ENCODE measurements at regions not wholly inside any gene's neighbourhood (a gene's known extent, or its start where the extent isn't known, plus 50 kb on each side); places are given as distances from the start of the nearest gene placed in this dataset.
"Not testable (repeated sequence)": the region's sequence is repeated elsewhere in the genome, so short reads cannot be mapped to it uniquely, and the experiment has no call there.

GRCh38 chr17:37859451-37859850 is 64.8 kb upstream of the TBC1D3K start:
- Histone ChIP-seq H3K27ac (ENCODE audit: control insufficient read depth, insufficient read depth) (no peak overlapping the region), H3K4me1 (ENCODE audit: control insufficient read depth, insufficient read depth, low read length) (peaks cover 6% of the 10 kb centered on the region), H2AFZ (ENCODE audit: control insufficient read depth, low read depth, low read length) (no peak overlapping the region), H3K4me3 (no peak overlapping the region), H3K4me2 (ENCODE audit: control insufficient read depth, insufficient read depth) (peak overlapping the region; percentile 9; the same call in 1 of the 2 replicates), H4K20me1 (ENCODE audit: control insufficient read depth, insufficient read depth) (no peaks in the 10 kb centered on the region), H3K79me2 (ENCODE audit: control insufficient read depth, insufficient read depth, low read length) (no peaks in the 10 kb centered on the region), H3K27me3 (replicated peaks in 1 of 2; ENCODE audit: control insufficient read depth in 2 of 2, insufficient read depth in 2 of 2, low read length in 1 of 2) (no peaks in the 10 kb centered on the region), H3K9me3 (replicated peaks; ENCODE audit: control insufficient read depth, insufficient read depth, low read length) (peaks cover 6% of the 10 kb centered on the region), H3K9ac (ENCODE audit: control insufficient read depth, insufficient read depth, low read length) (no peak overlapping the region), H3K36me3 (ENCODE audit: control insufficient read depth in 2 of 2, insufficient read depth in 2 of 2, low read length in 1 of 2) (no peaks in the 10 kb centered on the region)
- in situ Hi-C loops (cut with MboI): no loop called here
- 100% methylated on average over 1 of the region's 1 CpG for WGBS (ENCODE audit: insufficient coverage, insufficient replicate concordance, low lambda C conversion rate, missing lambda C conversion rate)
- ATAC-seq (no peak), DNase-seq (ENCODE audit: low read depth, low spot score) (no peak), FAIRE-seq (no peak)
- ChIA-PET SMC1A (ENCODE audit: uncharacterized antibody, unreplicated experiment) (no interaction called here), POLR2A (no interaction called here), RAD21 (ENCODE audit: unreplicated experiment) (no interaction called here), CTCF (no interaction called here)
- intact Hi-C loops (cut with micrococcal nuclease; ENCODE audit: unreplicated experiment): no loop called here
- TF ChIP-seq MAX (IDR thresholded peaks at IDR 0.05; ENCODE audit: low read depth, low read length): no peak
- no peak for TF ChIP-seq PML (IDR thresholded peaks at IDR 0.05; ENCODE audit: low read length)
- TF ChIP-seq JUNB (IDR thresholded peaks at IDR 0.05): no peak
- no peak for TF ChIP-seq NFIC (IDR thresholded peaks at IDR 0.05; ENCODE audit: low read depth, low read length)
- BruUV-seq (replicated peaks): no TSS peak

GRCh38 chr17:37858391-37858790 is 65.8 kb upstream of the TBC1D3K start:
- TF ChIP-seq RELB (IDR thresholded peaks at IDR 0.05; ENCODE audit: low read depth): 0 out of 2 replicates have a peak, but pooled peaks have one; percentile 19
- intact Hi-C loops (cut with micrococcal nuclease; ENCODE audit: unreplicated experiment); H4K20me1 ChIP-seq (ENCODE audit: control insufficient read depth, insufficient read depth); H3K27me3 ChIP-seq (replicated peaks in 1 of 2; ENCODE audit: control insufficient read depth in 2 of 2, insufficient read depth in 2 of 2, low read length in 1 of 2); in situ Hi-C loops (cut with MboI); SMC1A ChIA-PET (ENCODE audit: uncharacterized antibody, unreplicated experiment); H3K36me3 ChIP-seq (ENCODE audit: control insufficient read depth in 2 of 2, insufficient read depth in 2 of 2, low read length in 1 of 2); H3K27ac ChIP-seq (ENCODE audit: control insufficient read depth, insufficient read depth); POLR2A ChIA-PET; BruUV-seq (replicated peaks); ATAC-seq; FAIRE-seq; H3K4me2 ChIP-seq (ENCODE audit: control insufficient read depth, insufficient read depth); H2AFZ ChIP-seq (ENCODE audit: control insufficient read depth, low read depth, low read length); CTCF ChIA-PET; H3K4me1 ChIP-seq (ENCODE audit: control insufficient read depth, insufficient read depth, low read length); DNase-seq (ENCODE audit: low read depth, low spot score); H3K79me2 ChIP-seq (ENCODE audit: control insufficient read depth, insufficient read depth, low read length); H3K9ac ChIP-seq (ENCODE audit: control insufficient read depth, insufficient read depth, low read length); H3K4me3 ChIP-seq; RAD21 ChIA-PET (ENCODE audit: unreplicated experiment); H3K9me3 ChIP-seq (replicated peaks; ENCODE audit: control insufficient read depth, insufficient read depth, low read length): not testable (repeated sequence)
- 91% methylated on average over 11 of the region's 11 CpGs for WGBS (ENCODE audit: insufficient coverage, insufficient replicate concordance, low lambda C conversion rate, missing lambda C conversion rate)

Data from GM12878 (cell line).